ENCODE measurements at regions not wholly inside any gene's neighbourhood (a gene's known extent, or its start where the extent isn't known, plus 50 kb on each side); places are given as distances from the start of the nearest gene placed in this dataset.

GRCh38 chr7:157065046-157065445 is 54.6 kb upstream of the MNX1 start:
- TF ChIP-seq SIN3A (conservative IDR thresholded peaks at IDR 0.05 in 1 of 2, IDR thresholded peaks at IDR 0.05 in 1 of 2; ENCODE audit: low read depth in 1 of 2, low read length in 2 of 2) (no peak), FOSL1 (IDR thresholded peaks at IDR 0.05; ENCODE audit: insufficient read depth, low read depth, low read length) (no peak), EZH2 (IDR thresholded peaks at IDR 0.05; ENCODE audit: low read depth, low read length, severe bottlenecking) (no peak), POLR2A (IDR thresholded peaks at IDR 0.05; ENCODE audit: control extremely low read depth in 1 of 2, low read depth in 2 of 2, low read length in 2 of 2) (no peak), CEBPB (IDR thresholded peaks at IDR 0.05; ENCODE audit: low read depth, low read length) (no peak), CTCF (IDR thresholded peaks at IDR 0.05; ENCODE audit: control extremely low read depth in 1 of 3, insufficient read depth in 1 of 3, low read depth in 1 of 3, low read length in 3 of 3) (no peak), JUND (IDR thresholded peaks at IDR 0.05; ENCODE audit: low read length) (no peak), ATF2 (IDR thresholded peaks at IDR 0.05; ENCODE audit: low read length) (no peak), POLR2AphosphoS5 (IDR thresholded peaks at IDR 0.05; ENCODE audit: low read depth, low read length) (no peak), CHD7 (IDR thresholded peaks at IDR 0.05; ENCODE audit: insufficient replicate concordance, low read length) (no peak), USF2 (IDR thresholded peaks at IDR 0.05; ENCODE audit: low read length) (no peak)

Measured in H1 (cell line).